Mesodermal cell (in vitro differentiated cells): ENCODE measurements at regions not wholly inside any gene's neighbourhood (a gene's known extent, or its start where the extent isn't known, plus 50 kb on each side); places are given as distances from the start of the nearest gene placed in this dataset.

ENCODE experiments used
- H3K27ac ChIP-seq: 2 replicates; pipeline ENCODE4 v1.7.0; 2013; ENCODE audit warnings: mild to moderate bottlenecking, low read depth, low read length, moderate library complexity; ENCODE audit not compliant: severe bottlenecking
- H3K36me3 ChIP-seq: 2 replicates; pipeline ENCODE4 v1.7.1; 2013; ENCODE audit warnings: mild to moderate bottlenecking, low read length, moderate library complexity; ENCODE audit not compliant: control insufficient read depth, insufficient read depth
- H3K4me1 ChIP-seq: one replicate; pipeline ENCODE4 v1.7.1; 2013; ENCODE audit warnings: mild to moderate bottlenecking, low read length; ENCODE audit not compliant: insufficient read depth, control insufficient read depth, poor library complexity, severe bottlenecking
- H3K4me3 ChIP-seq: 2 replicates; pipeline ENCODE4 v1.7.0; 2013; ENCODE audit warnings: low read length, control low read depth, mild to moderate bottlenecking; ENCODE audit not compliant: insufficient read depth, poor library complexity, severe bottlenecking; ENCODE audit errors: extremely low read depth
- H3K9me3 ChIP-seq: 2 replicates; pipeline ENCODE4 v1.7.1; 2013; ENCODE audit warnings: mild to moderate bottlenecking, low read length, moderate library complexity; ENCODE audit not compliant: control insufficient read depth
- WGBS, 2 experiments: methylation state at CpG; one replicate each; pipeline ENCODE4 v1.1.5; 2013; ENCODE audit warnings: missing lambda C conversion rate in 2 of 2; ENCODE audit not compliant: insufficient coverage in 2 of 2; 5-methylcytosine and 5-hydroxymethylcytosine counted together

DNA sequence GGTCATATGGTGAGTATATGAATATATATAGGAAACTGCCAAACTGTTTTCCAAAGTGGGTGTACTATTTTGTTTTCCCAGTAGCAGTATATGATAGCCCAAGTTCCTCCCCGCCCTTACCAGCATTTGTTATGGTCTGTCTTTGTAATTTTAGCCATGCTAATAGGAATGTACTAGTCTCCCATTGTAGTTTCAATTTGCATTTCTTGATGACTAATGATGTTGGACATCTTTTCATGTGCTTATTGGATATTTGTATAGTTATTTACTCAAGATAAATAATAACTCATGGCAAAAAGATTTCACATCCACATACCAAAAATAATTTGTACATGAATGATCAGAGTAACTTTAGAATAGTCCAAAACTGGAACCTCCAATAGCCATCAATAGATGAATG lies 75.3 kb upstream of the SERP2 start:
- H3K27ac ChIP-seq: no peak overlapping the region
- H3K9me3 ChIP-seq: no peaks in the 10 kb centered on the region
- H3K4me1 ChIP-seq: peaks cover 4% of the 10 kb centered on the region
- H3K4me3 ChIP-seq: no peak overlapping the region
- no peaks in the 10 kb centered on the region for H3K36me3 ChIP-seq
- 100% methylated on average over 1 of the region's 1 CpG; no CpG with 5 or more reads in 1 of the 2 experiments for WGBS, 2 experiments

DNA sequence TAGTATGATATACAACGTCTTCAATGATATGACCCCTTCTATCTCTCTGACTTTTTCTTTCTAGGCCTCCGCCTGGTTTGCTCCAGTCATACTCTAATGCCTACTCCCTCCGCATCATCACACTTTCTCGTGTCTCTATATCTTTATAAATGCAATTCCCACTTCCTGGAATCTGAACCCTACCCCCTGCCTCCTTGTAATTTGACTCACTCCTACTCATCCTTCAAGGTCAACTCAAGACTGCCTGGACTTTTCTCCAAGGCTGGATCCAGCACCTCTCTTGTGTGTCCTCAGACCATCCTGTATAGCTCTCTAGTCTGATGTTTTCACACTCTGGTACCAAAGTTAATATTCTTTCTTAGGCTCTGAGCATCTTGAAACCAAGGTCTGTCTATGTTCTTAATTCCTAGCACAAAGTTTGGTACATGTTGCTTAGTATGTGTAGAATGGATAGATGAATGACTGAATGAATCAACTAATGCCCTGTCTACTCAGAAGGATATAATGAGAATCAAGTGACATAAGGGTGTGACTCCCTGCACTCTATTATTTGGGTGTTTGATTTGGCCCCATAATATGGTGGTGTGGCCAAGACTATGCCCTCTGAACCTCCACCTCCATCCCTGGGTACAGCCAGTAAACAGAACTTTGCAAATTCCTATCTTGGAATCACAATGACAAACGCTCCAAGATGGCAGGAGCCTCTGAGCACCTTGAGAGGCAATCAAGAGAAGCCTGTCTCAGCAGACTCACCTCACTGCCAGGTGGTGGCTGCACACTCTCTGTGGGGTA lies 74.3 kb upstream of the SERP2 start:
- no peak overlapping the region for H3K4me3 ChIP-seq
- H3K36me3 ChIP-seq: no peaks in the 10 kb centered on the region
- H3K4me1 ChIP-seq: peaks cover 4% of the 10 kb centered on the region
- no peak overlapping the region for H3K27ac ChIP-seq
- no peaks in the 10 kb centered on the region for H3K9me3 ChIP-seq
- 88 to 95% methylated on average over 4 of the region's 5 CpGs for WGBS, 2 experiments

DNA sequence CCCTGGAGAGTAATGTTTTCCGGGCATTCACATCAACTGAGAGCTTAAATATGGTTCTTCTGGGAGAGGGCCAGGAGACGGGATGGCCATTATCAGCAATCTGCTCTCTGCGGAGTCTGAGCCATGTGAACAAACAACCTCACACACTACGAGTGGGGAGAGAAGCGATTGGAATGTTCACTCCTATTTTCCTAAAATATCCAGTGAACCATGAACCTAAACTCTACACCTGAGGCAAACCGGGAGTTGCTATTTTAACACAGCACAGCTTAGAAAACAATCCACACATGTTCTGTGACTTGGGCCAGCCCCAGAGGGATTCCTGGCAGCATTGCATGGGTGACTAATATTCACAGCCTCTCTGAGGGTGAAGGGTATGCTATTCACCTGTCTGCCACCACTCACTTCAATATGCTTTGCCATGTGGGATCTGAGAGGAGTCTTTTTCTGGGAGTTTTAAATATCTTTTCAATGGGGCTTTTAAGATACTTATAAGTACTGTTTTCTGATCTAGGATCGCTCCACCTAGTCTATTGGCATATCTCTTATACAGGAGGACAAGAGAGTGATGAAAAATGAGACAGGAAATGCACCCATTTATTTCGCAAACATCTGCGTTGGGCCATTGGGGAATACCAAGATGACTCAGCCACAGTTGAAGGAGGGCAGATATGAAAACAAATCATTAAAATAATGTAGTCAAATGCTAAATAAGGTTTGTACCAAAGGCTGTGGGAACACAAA lies 72.6 kb upstream of the SERP2 start:
- H3K27ac ChIP-seq: no peak overlapping the region
- WGBS, 2 experiments: 94 to 100% methylated on average over 5 to 8 of the region's 9 CpGs
- no peaks in the 10 kb centered on the region for H3K9me3 ChIP-seq
- no peaks in the 10 kb centered on the region for H3K36me3 ChIP-seq
- no peak overlapping the region for H3K4me3 ChIP-seq
- peaks cover 14% of the 10 kb centered on the region for H3K4me1 ChIP-seq

DNA sequence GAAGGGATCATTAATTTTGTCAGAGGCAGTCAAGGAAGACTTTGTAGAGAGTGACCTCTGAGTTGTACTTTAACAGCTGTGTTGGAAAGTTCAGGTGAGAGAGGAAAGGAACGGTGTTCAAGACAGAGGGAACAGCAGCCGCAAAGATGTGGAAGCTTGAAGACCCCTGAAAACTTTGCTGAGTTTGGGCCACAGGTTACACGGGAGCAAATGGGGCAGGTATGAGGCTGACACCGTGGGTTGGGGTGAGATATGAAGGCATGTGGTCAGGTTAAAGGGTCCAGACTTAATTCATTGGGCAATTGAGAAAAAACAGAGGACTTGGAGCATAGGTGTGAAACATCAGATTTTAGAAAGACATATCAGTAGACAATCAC lies 72.0 kb upstream of the SERP2 start:
- H3K27ac ChIP-seq: no peak overlapping the region
- H3K4me1 ChIP-seq: peaks cover 20% of the 10 kb centered on the region
- H3K4me3 ChIP-seq: no peak overlapping the region
- H3K36me3 ChIP-seq: no peaks in the 10 kb centered on the region
- no peaks in the 10 kb centered on the region for H3K9me3 ChIP-seq
- WGBS, 2 experiments: 92 to 95% methylated on average over 3 to 4 of the region's 4 CpGs

- H3K4me1 ChIP-seq: peaks cover 26% of the 10 kb centered on the region
- no peak overlapping the region for H3K27ac ChIP-seq
- H3K36me3 ChIP-seq: no peaks in the 10 kb centered on the region
- no peaks in the 10 kb centered on the region for H3K9me3 ChIP-seq
- no peak overlapping the region for H3K4me3 ChIP-seq
- WGBS, 2 experiments: 97 to 100% methylated on average over 2 to 4 of the region's 4 CpGs
These were observed 71.4 kb upstream of the SERP2 start for GRCh38 chr13:44302233-44302632.

DNA sequence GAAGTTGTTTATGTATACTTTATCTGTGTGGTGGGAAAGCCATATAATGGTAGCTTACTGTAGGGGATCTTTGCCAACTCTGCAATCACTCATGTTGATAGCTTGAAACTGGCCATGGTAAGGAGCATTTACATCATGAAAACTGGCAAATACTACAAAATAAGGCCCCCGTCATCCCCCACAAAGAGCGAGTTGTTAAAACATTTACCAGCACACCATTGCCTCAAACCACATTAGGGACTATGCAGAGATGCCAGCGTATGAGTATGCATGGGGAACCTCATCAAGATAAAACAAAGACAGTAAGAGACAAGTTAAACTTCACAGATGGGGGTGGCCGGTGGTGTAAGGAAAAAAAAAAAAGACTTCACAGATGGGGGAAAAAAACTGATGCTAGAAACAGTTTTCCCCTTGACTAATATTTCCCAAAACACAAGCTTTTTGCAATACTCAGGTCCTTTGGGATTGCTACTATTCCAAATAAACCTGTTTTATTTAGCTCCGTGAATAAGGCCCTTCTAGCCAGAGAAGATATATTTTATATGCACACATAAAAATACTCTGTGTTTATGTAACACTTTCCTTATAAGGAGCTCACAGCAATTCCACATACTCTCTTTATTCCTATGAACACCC lies 70.6 kb upstream of the SERP2 start:
- Histone ChIP-seq H3K36me3 (no peaks in the 10 kb centered on the region), H3K9me3 (no peaks in the 10 kb centered on the region), H3K27ac (no peak overlapping the region), H3K4me1 (peaks cover 30% of the 10 kb centered on the region), H3K4me3 (no peak overlapping the region)
- WGBS, 2 experiments: 80% methylated on average over 1 of the region's 5 CpGs; no CpG with 5 or more reads in 1 of the 2 experiments

DNA sequence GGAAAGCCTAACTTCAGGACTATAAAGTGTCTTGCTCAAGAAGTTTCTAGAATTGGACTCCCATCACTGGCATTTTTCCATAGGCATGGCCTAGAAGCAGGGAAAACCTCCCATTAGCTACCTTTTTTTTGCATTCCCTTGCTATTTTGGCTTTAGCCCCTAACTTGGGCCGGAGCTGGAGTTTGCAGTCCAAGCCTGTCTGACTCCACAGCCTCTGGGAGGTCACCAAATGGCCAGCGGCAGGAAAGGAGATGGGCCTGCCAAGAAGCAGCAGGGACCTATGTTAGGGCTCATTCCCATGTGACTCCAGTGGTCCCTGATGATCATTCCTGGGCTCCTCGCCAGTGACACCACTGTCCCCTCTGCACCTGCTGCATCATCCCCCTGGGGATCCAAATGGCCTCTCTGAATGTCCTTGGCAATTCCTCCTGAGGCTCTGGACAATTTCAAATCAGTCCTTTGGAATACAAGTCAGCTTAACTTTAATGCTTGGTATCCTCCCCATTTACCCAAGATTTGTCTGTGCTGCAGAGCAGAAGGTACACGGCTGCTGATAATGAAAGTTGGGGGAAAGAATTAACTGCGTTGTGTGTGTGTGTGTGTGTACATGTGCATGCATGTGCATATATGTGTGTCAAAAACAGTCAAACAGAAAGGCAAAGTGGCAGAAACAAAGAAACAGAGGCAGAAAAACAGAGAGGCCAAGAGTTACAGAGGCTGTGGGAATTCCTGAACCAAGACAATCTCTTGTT lies 69.8 kb upstream of the SERP2 start:
- WGBS, 2 experiments: 92 to 100% methylated on average over 3 to 4 of the region's 5 CpGs
- Histone ChIP-seq H3K9me3 (no peaks in the 10 kb centered on the region), H3K27ac (no peak overlapping the region), H3K36me3 (no peaks in the 10 kb centered on the region), H3K4me3 (no peak overlapping the region), H3K4me1 (peaks cover 30% of the 10 kb centered on the region)

DNA sequence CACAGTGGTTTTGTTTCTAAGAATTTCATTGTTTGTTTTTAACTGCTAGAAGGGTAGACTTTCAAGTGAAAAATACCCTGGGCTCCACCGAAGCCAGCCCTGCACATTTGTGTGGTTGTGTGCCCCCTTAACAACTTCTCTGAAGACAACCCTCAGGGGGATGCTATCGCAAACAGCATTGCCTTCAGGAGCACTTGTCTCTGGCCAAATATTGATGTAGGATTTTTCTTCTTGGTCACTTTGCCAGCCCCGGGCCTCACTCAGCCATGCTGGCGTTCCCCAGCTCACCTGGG lies 69.2 kb upstream of the SERP2 start:
- WGBS, 2 experiments: 100% methylated on average over 1 of the region's 4 CpGs
- Histone ChIP-seq H3K4me3 (no peak overlapping the region), H3K27ac (no peak overlapping the region)

DNA sequence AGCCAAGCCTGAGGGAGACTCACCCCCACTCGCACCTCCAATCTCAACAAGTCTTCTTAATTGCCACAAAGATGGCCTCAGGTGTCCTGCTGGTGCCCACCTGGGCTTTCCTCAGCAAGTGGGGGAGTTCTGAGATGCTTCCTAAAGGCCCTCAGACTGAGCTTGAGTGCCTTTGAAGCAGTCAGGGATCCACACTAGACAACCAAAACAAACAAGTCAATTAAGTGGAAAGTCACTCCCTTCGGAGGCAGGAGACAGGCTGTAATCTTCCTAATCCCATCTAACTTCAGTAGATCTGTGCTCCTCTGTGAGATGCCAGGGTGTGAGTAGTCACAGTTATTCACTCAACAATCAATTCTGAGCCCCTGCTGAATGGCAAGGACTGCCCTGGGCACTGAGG lies 68.3 kb upstream of the SERP2 start:
- Histone ChIP-seq H3K27ac (peak overlapping the region; percentile 88), H3K4me3 (no peak overlapping the region), H3K4me1 (peaks cover 30% of the 10 kb centered on the region), H3K9me3 (no peaks in the 10 kb centered on the region), H3K36me3 (no peaks in the 10 kb centered on the region)
- 50% methylated on average over 2 of the region's 2 CpGs; no CpG with 5 or more reads in 1 of the 2 experiments for WGBS, 2 experiments

More for the DNA sequence above, 69.2 kb upstream of the SERP2 start:
- Histone ChIP-seq H3K36me3 (no peaks in the 10 kb centered on the region), H3K4me1 (peaks cover 30% of the 10 kb centered on the region), H3K9me3 (no peaks in the 10 kb centered on the region)

DNA sequence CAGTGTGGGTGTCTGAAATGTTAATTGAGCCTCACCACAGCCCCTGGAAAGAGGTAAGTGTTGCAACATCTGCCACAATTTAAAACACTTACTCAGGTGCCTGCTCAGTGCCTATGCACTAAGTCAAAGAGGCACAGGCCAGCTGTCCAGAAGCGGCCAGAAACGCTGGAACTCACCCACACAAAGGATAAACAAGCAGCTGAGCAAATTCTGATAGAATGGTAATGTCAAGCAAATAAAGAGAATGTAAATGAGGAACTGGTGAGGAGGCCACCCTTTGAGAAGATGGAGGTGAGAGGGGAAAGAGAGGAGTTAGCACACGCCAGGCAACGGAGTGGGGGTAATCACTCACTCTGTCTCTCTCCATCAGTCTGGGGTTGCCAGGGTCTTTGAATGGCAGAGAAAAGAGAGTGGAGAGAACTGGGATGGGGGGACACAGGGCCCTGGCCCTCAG lies 67.7 kb upstream of the SERP2 start:
- no CpG with 5 or more reads among the region's 4 CpGs for WGBS, 2 experiments
- no peaks in the 10 kb centered on the region for H3K36me3 ChIP-seq
- H3K27ac ChIP-seq: peak overlapping the region; percentile 88
- H3K9me3 ChIP-seq: no peaks in the 10 kb centered on the region
- no peak overlapping the region for H3K4me3 ChIP-seq
- peaks cover 26% of the 10 kb centered on the region for H3K4me1 ChIP-seq
